ENCODE measurements at regions not wholly inside any gene's neighbourhood (a gene's known extent, or its start where the extent isn't known, plus 50 kb on each side); places are given as distances from the start of the nearest gene placed in this dataset.

GRCh38 chr14:97771340-97772045 is 974.3 kb downstream of the VRK1 start:
- intact Hi-C loops (cut with DNase I): no loop called here

GRCh38 chr14:97773598-97773997 is 976.4 kb downstream of the VRK1 start:
- no peak for DNase-seq (ENCODE audit: low spot score)
- intact Hi-C loops (cut with DNase I): no loop called here

More at GRCh38 chr14:97771340-97772045, 974.3 kb downstream of the VRK1 start:
- no peak for DNase-seq (ENCODE audit: low spot score)

- no peak for DNase-seq (ENCODE audit: low spot score)
- intact Hi-C loops (cut with DNase I): no loop called here
Measured at GRCh38 chr14:97776890-97777558, 979.8 kb downstream of the VRK1 start.

- intact Hi-C loops (cut with DNase I): loop anchor here in 1 of 2 donors (1.0 kb wide), 1 partner anchor 16 kb away; no protein-coding TSS in a partner anchor
- DNase-seq (ENCODE audit: low spot score): no peak
Measured at GRCh38 chr14:97777622-97778355, 980.6 kb downstream of the VRK1 start.

- intact Hi-C loops (cut with DNase I): no loop called here
- no peak for DNase-seq (ENCODE audit: low spot score)
Measured at GRCh38 chr14:97779140-97779539, 982.0 kb downstream of the VRK1 start.

GRCh38 chr14:97780804-97781203 is 983.6 kb downstream of the VRK1 start:
- no peak for DNase-seq (ENCODE audit: low spot score)
- intact Hi-C loops (cut with DNase I): no loop called here

GRCh38 chr14:97781961-97782360 is 984.8 kb downstream of the VRK1 start:
- no peak for DNase-seq (ENCODE audit: low spot score)
- intact Hi-C loops (cut with DNase I): no loop called here

GRCh38 chr14:97782871-97783414 is 985.8 kb downstream of the VRK1 start:
- no peak for DNase-seq (ENCODE audit: low spot score)
- intact Hi-C loops (cut with DNase I): no loop called here

- no peak for DNase-seq (ENCODE audit: low spot score)
- intact Hi-C loops (cut with DNase I): no loop called here
Measured at GRCh38 chr14:97785495-97785894, 988.3 kb downstream of the VRK1 start.

- DNase-seq (ENCODE audit: low spot score): no peak
- intact Hi-C loops (cut with DNase I): no loop called here
Measured at GRCh38 chr14:97788364-97788763, 991.2 kb downstream of the VRK1 start.

- DNase-seq (ENCODE audit: low spot score): no peak
- intact Hi-C loops (cut with DNase I): no loop called here
Measured at GRCh38 chr14:97788846-97789526, 991.8 kb downstream of the VRK1 start.

GRCh38 chr14:97791072-97791471 is 993.9 kb downstream of the VRK1 start:
- DNase-seq (ENCODE audit: low spot score): no peak
- intact Hi-C loops (cut with DNase I): no loop called here

- no peak for DNase-seq (ENCODE audit: low spot score)
- intact Hi-C loops (cut with DNase I): no loop called here
Measured at GRCh38 chr14:97791906-97792305, 994.7 kb downstream of the VRK1 start.

GRCh38 chr14:97796511-97796910 is 999.3 kb downstream of the VRK1 start:
- intact Hi-C loops (cut with DNase I): no loop called here
- DNase-seq (ENCODE audit: low spot score): no peak

- DNase-seq (ENCODE audit: low spot score): no peak
- intact Hi-C loops (cut with DNase I): no loop called here
Measured at GRCh38 chr14:97798176-97798575, 1001.0 kb downstream of the VRK1 start.

- DNase-seq (ENCODE audit: low spot score): no peak
- intact Hi-C loops (cut with DNase I): no loop called here
Measured at GRCh38 chr14:97802430-97803373, 1005.5 kb downstream of the VRK1 start.

- intact Hi-C loops (cut with DNase I): no loop called here
Measured at GRCh38 chr14:97804056-97804455, 1006.9 kb downstream of the VRK1 start.

GRCh38 chr14:97806891-97807290 is 1009.7 kb downstream of the VRK1 start:
- intact Hi-C loops (cut with DNase I): no loop called here
- no peak for DNase-seq (ENCODE audit: low spot score)

More at GRCh38 chr14:97804056-97804455, 1006.9 kb downstream of the VRK1 start:
- no peak for DNase-seq (ENCODE audit: low spot score)
